DMS 273 (cell line): ENCODE measurements at regions not wholly inside any gene's neighbourhood (a gene's known extent, or its start where the extent isn't known, plus 50 kb on each side); places are given as distances from the start of the nearest gene placed in this dataset.
"Not testable (repeated sequence)": the region's sequence is repeated elsewhere in the genome, so short reads cannot be mapped to it uniquely, and the experiment has no call there.

Experiments used
- DNase-seq: peaks from one replicate; lab custom pipeline; 2025; ENCODE audit not compliant: unreplicated experiment; lab: John Stamatoyannopoulos, UW

DNA sequence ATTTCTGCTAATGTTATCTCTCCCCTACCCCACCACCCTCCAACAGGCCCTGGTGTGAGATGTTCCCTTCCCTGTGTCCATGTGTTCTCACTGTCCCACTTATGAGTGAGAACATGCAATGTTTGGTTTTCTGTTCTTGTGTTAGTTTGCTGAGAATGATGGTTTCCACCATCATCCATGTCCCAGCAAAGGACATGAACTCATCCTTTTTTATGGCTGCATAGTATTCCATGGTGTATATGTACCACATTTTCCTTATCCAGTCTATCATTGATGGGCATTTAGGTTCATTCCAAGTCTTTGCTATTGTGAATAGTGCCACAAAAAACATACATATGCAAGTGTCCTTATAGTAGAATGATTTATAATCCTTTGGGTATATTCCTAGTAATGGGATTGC lies 104.5 kb downstream of the ZNF33B start:
- DNase-seq = not testable (repeated sequence)

DNA sequence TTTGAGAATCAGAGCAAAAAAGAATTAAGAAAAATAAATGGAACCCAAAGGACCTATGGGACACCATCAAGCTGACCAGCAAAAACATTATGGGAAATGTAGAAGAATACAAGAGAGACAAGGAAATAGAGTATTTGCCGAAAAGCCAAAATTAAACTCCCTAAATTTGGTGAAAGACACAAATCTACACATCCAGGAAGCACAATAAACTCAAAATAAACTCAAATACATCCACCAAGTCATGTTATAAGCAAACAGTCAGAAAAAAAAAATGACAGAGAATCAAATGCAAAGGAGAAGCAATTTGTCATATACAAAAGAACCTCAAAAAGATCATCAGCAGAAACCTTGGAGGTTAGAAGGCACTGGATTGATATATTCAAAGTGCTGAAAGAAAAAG lies 105.4 kb downstream of the ZNF33B start:
- DNase-seq = no peak

DNA sequence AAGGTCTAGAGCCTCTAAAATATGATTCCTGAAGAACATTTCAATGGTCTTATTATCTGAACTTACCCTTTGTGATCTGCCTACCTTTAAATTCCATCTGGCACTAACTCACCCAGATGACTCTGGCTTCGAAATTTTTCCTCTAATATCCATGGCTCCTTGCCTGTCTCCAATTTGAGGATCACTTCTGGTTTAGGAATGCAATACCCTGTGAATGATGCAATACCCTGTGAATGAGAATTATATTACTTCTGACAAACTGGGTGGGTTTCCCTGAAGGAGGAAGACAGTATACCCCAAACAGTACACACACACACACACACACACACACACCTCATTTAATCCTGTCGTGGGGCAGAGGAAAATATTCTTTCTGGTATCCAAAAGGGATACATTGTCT lies 115.3 kb downstream of the ZNF33B start:
- no peak for DNase-seq

DNA sequence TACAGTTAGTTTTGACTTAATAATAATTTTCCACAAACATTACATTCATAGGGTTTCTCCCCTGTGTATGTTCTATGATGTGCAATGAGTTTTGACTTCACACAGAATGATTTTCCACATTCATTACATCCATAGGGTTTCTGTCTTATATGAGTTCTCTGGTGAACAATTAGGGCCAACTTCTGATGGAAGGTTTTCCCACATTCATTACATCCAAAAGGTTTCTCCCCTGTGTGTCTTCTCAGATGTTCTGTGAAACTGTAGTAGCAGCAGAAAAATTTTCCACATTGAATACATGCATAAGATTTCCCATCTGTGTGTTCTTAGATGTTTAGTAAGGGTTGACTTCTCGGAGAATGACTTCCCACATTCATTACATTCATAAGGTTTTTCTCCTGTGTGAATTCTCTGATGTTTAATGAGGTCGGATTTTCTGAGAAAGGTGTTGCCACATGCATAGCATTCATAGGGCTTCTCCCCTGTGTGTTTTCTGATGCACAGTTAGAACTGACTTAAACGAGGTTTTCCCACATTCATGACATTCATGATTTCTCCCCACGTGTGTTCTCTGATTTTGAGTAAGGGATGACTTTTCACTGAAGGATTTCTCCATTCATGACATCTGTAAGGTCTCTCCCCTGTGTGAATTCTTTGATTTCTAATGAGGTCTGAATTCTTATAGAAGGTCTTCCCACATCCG lies 118.5 kb downstream of the ZNF33B start:
- no peak for DNase-seq

DNA sequence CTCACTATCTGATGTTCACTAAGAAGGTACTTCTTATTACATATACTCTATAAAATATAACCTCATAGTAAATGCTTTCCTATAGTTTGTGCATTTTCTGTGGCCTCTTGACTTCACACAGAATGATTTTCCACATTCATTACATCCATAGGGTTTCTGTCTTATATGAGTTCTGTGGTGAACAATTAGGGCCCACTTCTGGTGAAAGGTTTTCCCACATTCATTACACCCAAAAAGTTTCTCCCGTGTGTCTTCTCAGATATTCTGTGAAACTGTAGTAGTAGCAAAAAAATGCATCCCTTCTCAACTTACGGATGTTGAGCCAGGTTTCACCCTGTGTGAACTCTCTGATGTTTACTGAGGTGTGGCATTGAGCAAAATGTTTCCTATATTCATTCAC lies 119.3 kb downstream of the ZNF33B start:
- no peak for DNase-seq

DNA sequence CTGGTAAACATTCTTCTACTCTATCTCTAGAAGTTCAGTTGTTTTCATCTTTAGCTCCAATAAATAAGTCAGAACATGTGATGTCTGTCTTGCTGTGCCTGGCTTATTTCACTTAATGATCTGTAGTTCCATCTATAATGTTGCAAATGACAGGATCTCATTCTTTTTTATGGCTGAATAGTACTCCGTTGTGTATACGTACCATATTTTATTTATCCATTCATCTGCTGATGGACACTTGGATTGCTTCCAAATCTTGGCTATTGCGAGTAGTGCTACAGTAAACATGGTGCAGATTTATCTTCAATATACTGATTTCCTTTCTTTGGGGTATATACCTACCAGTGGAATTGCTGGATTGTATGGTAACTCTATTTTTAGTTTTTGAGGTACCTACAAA lies 124.4 kb downstream of the ZNF33B start:
- DNase-seq = no peak

DNA sequence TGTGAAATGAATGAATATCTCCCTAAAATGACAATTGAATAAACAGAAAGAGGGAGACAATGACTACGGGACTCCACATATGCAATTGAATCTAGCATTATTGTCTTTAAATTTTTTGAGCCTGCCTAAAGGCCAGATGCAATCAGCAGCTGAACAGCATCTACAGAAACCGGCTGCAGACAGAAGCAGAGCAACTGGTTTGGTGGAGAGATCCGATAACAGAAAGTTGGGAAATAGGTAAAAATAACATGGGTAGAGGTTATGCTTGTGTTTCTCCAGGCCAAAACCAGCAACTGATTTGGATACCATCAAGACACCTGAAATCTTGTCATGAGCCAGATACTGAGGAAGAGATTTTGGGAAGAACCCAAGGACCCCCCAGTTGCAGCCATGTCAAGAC lies 146.6 kb downstream of the ZNF33B start:
- DNase-seq = no peak

DNA sequence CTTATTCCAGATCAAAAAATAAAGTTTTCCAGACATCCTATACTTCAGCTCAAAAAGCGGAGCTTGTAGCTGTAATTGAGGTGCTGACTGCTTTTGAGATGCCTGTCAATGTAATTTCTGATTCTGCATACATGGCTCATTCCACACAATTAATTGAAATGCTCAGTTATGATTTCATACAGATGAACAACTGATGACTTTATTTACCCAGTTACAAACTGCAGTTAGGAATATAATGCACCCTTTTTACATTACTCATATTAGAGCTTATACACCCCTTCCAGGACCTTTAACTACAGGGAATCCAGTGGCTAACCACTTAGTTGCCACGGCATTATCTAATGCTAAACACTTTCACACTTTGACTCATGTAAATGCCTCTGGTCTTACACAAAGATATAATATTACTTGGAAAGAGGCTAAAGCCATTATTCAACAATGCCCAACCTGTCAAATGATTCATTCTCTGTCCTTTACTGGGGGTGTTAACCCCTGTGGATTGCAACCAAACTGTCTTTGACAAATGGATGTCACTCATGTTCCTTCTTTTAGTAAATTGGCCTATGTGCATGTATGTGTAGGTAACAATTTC lies 147.3 kb downstream of the ZNF33B start:
- DNase-seq = no peak

DNA sequence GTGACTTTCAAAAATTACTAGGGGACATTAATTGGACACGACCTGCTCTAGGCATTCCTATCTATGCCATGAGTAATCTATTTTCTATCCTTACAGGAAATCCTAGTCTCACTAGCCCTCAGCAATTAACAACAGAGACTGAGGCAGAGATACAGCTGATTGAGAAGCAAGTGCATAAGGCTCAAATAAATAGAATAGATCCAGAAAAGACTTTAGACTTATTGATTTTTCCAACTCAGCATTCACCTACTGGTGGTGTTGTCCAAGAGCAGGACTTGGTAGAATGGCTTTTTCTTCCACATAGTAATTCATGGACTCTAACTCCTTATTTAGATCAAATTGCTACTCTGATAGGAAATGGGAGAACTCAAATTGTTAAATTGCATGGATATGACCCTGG lies 148.0 kb downstream of the ZNF33B start:
- DNase-seq = no peak

DNA sequence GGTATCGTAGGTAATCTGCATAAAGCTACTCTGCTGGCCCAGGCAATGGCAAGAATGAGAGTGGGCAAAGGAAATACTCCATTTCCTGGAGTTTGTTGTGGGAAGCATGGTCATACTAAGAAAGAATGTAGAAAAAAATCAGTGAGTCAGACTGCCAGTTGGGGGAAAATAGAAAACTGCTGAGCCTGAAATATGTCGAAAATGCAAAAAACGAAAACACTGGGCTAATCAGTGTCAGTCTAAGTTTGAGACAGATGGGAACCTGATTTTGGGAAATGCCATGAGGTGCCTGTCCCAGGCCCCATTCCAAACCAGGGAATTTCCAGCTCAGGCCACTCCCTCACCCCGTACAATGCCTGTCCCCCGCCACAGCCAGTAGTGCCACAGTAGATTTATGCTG lies 150.0 kb downstream of the ZNF33B start:
- DNase-seq = no peak

DNA sequence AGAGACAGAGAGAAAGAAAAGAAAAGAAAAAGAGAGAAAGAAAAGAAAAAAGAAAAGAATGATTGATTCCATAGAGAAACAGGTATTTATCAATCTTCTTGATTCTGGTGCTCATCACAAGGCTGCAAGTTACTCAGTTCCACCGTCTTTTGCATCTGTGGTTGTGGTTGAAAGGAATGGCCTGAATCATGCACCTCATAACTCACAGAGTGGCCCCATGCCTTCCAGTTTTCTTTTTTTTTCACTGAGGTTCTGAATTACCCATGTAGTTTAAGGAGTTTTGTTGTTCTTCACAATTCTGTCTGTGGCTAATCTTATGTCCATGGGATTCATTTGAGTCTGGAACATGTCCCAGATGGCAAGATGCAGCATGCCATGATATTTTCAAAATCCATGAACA lies 156.0 kb downstream of the ZNF33B start:
- no peak for DNase-seq

DNA sequence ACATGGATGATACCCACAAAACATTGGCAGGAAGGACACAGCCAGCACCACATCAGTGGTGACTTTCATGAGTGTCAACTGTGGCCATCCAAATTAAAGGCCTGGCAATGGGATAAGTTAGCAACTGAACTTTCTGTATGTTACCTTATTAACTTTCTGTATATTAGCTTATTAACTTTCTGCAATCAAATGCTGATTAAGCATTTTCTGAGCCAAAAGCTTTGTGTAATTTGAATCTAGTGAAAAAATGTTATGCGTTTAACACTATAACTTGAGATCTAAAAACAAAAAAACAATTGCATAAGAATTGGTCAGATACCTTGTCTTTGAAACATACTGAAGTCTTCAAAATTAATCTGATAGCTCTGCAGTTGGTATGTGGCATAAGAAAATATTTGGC lies 159.3 kb downstream of the ZNF33B start:
- no peak for DNase-seq

DNA sequence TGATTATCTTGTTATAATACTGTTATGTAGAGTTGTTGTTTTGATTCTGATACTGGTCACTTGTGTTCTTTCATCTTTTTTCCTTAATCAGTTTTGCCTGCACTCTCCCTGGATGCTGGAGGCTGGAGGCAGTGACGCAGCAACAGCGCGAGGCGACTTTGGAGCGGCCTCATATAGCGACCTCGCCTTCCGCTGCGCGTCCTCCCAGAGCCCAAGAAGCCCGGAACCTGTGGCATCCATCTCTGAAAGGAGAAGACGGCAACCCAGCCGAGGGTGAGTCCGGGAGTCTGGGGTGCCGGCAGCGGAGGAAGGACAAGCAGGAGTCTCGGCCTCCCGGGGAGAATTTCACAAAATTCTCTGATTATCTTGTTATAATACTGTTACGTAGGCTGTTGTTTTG lies 161.2 kb downstream of the ZNF33B start:
- no peak for DNase-seq

DNA sequence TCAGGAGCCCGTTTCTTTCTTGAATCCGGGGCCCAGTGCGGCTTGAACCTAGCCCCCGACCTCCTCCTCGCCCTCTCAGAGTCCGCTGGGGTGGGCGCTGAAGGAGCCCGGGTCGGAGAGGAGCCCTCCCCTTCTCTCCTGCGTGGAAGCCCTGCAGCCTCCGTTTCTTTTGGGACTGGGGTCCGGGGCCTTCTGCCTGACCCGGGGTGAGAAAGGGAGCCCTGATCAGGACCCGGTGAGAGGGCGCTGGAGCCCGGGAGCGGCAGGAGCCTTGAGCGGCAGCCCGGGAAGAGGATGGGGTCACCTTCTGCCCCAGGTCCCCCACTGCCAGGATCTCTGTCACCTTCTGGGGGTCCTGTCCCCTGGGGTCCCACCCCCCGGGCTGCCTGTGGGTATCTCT lies 162.3 kb downstream of the ZNF33B start:
- DNase-seq = peak; percentile 34

DNA sequence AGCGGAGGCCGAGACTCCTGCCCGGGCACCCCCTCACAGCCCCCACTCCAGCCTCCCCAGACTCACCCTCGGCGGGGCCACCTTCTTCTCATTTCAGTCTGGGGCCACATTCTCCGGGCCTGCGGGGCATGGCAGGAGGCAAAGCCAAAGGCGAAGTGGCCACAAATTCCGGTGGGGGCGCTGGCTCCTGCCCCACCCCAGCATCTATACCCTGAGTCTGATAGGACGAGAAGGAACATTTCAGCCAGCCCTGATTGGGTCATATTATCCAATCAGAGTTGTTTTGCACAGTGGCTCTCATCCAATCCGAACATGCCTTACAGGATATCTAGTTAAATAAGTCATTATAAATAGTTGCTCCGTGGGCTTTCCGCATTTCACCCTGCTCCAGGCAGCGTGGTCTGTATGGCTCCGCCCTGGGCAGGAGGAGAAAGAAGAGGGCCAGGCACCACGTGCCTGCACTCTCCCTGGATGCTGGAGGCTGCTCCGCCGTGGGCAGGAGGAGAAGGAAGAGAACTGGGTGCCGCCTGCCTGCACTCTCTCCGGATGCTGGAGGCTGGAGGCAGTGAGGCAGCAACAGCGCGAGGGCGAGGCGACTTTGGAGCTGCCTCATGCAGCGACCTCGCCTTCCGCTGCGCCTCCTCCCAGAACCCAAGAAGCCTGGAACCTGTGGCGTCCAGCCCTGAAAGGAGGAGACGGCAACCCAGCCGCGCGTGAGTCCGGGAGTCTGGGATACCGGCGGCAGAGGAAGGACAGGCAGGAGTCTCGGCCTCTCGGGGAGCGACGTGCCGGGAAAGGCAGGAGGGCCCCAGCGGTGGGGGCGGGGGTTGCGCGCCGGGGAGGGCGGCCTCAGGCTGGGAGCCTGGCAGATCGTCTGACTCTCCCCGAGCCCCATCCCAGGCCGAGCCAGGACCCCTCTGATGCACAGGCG lies 162.9 kb downstream of the ZNF33B start:
- peak; percentile 77 for DNase-seq

DNA sequence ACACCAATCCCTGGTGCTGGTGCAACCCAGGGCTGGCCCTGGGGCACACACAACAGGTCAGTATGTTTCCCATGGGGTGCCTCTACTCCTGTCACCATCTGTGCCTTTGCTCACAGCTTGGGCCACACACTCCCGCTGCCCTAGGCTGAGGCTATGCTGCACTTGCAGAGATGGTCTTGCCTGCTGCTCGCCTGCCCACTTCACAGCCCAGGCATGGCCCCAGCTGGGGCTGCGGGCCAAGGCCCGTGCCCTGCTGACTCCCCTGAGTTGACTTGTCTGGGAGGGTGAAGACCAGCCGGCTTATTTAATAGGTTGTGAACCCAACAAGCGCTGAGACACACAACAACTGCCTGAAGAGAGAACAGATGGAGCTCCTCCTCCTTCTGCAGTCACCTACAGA lies 184.1 kb downstream of the ZNF33B start:
- DNase-seq = no peak

DNA sequence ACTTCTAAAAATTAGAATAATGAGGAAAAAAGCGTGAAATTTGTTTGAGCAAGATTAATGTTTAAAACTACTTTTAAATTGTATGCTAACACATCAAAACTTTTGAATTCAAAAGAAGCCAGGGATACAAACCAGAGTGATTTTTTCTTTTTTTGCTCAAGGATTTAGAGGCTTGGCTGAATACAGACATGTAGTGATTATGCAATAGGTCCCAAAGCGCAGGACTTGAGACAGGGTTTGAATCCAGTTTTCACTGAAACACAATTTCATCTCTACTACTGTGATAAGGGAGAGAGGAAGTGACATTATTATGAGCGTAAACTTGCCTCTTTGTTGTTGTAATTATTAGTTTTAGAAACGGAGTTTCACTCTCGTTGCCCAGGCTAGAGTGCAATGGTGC lies 207.3 kb downstream of the ZNF33B start:
- DNase-seq = no peak

DNA sequence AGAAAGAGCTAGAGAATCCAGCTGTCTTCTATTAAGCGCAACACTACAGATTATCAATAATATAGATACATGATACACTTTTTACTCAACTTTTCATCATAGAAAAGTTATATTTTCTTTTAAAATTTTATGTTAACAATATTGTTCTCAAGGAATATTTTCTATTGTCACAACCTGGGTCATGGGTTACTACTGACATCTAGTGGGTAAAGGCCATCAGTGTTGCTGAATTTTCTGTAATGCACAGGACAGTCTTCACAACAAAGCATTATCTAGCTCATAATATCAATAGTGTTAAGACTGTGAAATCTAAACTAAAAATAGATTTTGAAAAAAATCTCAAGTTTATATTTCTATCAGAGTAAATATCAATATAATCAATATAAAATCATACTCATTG lies 209.8 kb downstream of the ZNF33B start:
- DNase-seq = peak; percentile 37

DNA sequence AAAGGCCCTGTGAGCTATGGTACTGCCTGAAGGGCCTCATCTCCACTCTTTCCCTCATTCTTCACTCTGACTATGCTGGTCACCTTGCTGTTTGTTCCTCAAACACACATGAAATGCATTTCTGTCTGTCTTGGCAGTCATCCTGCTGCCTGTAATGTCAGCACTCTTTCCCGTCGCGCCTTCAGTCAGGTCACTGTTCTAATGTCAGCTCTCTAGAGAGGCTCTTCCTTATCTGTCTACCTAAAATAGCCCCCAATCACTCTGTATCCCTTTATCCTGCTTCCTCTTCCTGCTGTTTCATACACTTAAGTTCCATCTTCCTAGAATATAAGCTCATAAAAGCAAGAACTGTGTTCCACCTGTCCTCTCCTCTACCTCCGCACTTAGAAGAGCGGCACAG lies 215.5 kb downstream of the ZNF33B start:
- no peak for DNase-seq

DNA sequence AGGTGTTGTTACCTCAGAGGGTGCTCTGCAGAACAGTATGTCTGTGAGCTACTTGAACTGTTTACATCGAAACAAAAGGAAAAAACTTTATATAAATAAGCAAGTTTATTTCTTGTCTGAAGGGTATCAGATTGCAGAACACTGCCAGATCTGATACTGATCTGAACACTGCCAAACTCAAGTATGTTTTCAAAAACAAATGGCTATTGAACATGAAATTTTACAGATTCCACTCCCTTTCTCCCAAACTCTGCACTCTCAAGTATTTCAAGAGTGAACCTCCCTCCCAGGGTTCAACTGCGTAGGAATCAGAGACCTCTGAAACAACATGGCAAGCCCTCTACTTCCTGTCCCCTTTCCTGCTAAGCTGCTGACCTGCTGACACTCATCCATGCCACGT lies 216.6 kb downstream of the ZNF33B start:
- DNase-seq = no peak

DNA sequence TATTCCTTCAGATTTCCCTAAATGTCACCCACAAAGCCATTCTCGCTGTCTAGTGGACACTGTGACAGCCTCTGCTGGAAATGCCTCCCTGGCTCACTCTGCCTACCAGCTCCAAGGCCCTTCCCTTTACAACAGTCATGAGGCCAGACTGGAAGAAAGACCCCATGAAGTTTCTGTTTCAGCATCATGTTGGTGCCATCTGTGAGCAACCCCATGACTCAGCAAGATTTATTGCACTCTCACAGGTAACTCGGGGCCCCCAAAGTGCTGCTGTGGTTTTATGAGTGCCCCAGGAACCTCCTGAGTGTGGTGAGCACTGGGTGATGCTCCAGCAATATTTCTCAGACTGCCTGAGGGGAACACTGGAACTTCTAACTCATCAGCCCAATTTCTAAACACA lies 218.6 kb downstream of the ZNF33B start:
- no peak for DNase-seq

DNA sequence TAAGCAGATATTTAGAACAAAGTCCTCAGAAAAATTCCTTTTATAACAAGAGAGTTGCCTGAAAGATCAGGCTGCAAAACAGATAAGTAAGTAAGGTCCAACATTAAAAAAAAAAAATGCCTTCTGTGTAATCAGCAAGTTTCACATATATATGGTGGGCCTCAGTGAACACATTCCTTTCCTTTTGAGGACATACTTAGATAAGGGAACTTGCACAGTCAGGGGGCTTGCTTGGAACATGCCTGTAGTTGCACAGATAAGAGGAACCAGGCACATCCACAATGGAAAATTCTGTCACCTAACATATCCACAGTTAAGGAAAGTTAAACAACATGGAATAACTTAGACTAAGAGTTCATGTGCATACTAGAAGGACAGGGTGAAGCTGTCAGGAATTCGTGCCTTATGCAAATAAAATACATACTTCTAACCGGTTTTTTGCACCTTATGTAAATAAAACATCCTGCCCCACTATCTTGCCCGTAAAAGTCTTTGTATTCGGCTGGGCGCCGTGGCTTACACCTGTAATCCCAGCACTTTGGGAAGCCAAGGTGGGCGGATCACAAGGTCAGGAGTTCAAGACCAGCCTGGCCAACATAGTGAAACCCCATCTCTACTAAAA lies 257.3 kb downstream of the ZNF33B start:
- DNase-seq = no peak
